ENCODE measurements at regions not wholly inside any gene's neighbourhood (a gene's known extent, or its start where the extent isn't known, plus 50 kb on each side); places are given as distances from the start of the nearest gene placed in this dataset.
"Not testable (repeated sequence)": the region's sequence is repeated elsewhere in the genome, so short reads cannot be mapped to it uniquely, and the experiment has no call there.

DNA sequence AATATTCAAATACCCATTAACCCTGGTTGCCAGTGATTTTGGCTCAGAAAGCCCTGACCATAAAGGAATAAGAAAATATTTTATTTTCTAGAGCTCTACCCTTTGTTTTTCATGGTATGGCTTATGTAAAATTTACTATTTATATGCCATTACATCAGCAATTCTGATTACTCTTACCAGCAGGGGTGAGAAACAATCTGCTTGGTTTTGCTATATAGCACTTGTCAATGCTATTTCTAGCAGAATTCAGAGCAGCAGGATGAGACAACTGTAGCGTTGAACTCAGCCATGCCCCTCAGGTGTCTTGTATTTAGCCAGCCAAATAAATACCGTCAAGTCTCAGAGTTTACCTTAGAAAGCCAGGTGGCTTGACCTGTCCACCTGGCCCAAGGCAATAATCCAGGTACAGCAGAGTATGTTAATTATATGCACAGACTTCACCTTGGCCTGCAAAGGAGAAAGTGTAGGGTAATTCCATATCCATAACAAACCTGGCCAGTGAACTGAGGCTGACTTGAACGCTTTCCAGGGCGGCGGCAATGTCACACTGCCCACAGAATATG, 1303.5 kb downstream of the RAPGEF2 start:
- no peak overlapping the region for H3K4me3 ChIP-seq (ENCODE audit: low read depth, low read length)
- no peak for DNase-seq (ENCODE audit: low read depth)
- no peak for TF ChIP-seq CTCF (IDR thresholded peaks at IDR 0.05; ENCODE audit: insufficient read depth, low read length)

DNA sequence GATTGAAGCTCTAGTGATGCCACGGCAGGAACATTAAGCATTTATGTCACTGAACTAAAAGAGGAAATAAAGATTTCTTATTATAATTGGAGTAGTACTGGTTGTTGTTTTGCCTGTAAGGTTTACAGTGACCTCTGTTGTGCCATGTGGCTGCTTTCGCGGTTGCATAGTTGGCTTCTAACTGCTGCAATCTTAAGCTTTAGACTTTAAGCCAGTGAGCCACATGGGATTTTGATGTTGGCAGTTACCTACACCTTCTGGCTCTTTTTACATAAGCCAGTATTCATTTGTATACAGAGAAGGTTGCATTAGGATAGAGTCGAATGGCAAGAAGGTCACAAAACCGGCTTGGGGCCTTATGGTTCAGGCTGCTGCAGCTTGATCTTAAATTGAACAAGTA, 1311.6 kb downstream of the RAPGEF2 start:
- H3K4me3 ChIP-seq (ENCODE audit: low read depth, low read length), result no peak overlapping the region
- DNase-seq (ENCODE audit: low read depth), result no peak
- TF ChIP-seq CTCF (IDR thresholded peaks at IDR 0.05; ENCODE audit: insufficient read depth, low read length), result no peak

DNA sequence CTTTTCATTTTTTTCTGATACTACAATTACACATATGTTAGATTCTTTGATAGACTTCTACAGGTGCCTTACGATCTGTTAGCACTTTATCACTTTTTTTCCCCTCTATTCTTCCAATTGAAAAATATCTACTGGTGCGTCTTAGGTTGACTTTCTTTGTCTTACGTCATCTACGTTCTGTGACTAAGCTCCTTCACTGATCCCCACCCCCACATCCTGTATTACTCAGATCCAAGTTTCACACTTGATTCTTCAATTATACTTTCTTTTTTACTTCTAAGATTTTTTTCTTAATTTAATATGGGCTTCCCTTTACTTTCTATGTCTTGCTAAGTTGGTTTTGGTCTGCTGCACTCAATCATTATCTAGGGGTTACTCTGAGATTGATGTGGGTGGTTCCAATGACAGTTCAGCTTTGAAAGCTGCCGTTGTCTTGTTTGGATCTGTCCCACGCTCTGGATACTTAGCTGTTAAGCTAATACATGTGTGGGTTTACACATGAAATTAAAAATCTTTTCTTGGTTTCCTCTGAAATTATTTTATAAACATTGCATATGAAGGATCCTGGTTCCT, 1321.1 kb downstream of the RAPGEF2 start:
- TF ChIP-seq CTCF (IDR thresholded peaks at IDR 0.05; ENCODE audit: insufficient read depth, low read length), result no peak
- no peak for DNase-seq (ENCODE audit: low read depth)
- no peak overlapping the region for H3K4me3 ChIP-seq (ENCODE audit: low read depth, low read length)

DNA sequence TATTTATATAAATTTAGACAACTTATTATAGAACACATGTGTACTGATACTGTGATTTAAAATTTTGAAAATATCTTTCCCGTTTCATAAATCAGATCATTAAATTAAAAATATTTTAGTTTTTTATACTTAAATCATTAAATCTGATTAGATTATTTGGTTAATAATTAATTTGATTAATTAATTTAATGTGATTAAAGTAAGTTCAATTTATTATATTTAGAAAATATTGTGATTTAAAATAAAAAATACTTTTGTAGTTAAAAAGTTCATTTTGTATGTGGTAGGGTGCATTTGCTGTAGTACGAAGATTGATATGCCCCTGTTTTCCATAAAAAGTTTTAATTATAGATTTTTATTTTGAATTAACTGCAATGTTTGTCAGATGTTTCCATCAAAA, 1323.4 kb downstream of the RAPGEF2 start:
- no peak for TF ChIP-seq CTCF (IDR thresholded peaks at IDR 0.05; ENCODE audit: insufficient read depth, low read length)
- H3K4me3 ChIP-seq (ENCODE audit: low read depth, low read length), result no peak overlapping the region
- DNase-seq (ENCODE audit: low read depth), result no peak

DNA sequence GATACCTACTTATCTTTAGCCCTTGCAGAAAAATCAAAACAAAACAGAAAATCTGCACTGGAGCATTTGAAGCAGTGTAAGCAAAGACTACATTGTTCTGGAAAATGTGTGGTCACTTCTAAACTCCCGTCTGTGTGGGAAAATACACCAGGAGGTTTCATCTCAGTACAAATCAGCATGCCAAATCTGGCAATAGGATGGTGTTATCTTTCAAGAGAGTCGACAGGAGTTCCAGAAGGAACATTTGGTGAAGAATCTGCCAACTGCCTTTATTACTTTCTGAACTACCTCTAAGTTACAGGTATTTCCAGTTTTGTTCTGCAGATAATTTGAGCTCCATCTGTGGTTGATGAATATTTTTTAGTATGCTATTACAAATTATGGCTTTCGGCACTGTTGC, 1348.0 kb downstream of the RAPGEF2 start:
- no peak overlapping the region for H3K4me3 ChIP-seq (ENCODE audit: low read depth, low read length)
- no peak for DNase-seq (ENCODE audit: low read depth)
- TF ChIP-seq CTCF (IDR thresholded peaks at IDR 0.05; ENCODE audit: insufficient read depth, low read length), result no peak

GRCh38 chr4:160481696-160482690, 1379.1 kb downstream of the RAPGEF2 start:
- not testable (repeated sequence) for H3K4me3 ChIP-seq (ENCODE audit: low read depth, low read length); DNase-seq (ENCODE audit: low read depth)

GRCh38 chr4:160485071-160485687, 1382.3 kb downstream of the RAPGEF2 start:
- DNase-seq (ENCODE audit: low read depth), result no peak
- no peak overlapping the region for H3K4me3 ChIP-seq (ENCODE audit: low read depth, low read length)

More at GRCh38 chr4:160485071-160485687, 1382.3 kb downstream of the RAPGEF2 start:
- TF ChIP-seq CTCF (IDR thresholded peaks at IDR 0.05; ENCODE audit: insufficient read depth, low read length), result no peak

All from fibroblast of the aortic adventitia (primary cell).